Right lobe of liver (tissue), 6 donors: ENCODE measurements at regions not wholly inside any gene's neighbourhood (a gene's known extent, or its start where the extent isn't known, plus 50 kb on each side); places are given as distances from the start of the nearest gene placed in this dataset.

Experiments
- ATAC-seq, 4 donors: fragments of 200-7000 bp; cut with Tn5 transposase; one replicate each; pipeline ENCODE4 v1.9.1; 2020; ENCODE audit warnings: mild to moderate bottlenecking in 4 of 4, moderate library complexity in 4 of 4
- DNase-seq, 3 donors: peaks; one replicate each; pipeline ENCODE4 v3.0.0-alpha.2; 2020
- H3K27ac ChIP-seq, 3 donors: fragments of 200-600 bp; one replicate each; pipeline ENCODE4 v1.8.0; 2022
- H3K27me3 ChIP-seq, 2 donors: fragments of 200-600 bp; one replicate each; pipeline ENCODE4 v1.8.0; 2022
- H3K36me3 ChIP-seq, 4 donors: fragments of 200-600 bp; sonication (generic) in 1 of 4; one replicate each; pipeline versions ENCODE4 v1.5.1 to v1.8.0; 2017 to 2022; ENCODE audit warnings: control low read depth in 1 of 4
- H3K4me1 ChIP-seq, 4 donors: fragments of 200-600 bp; sonication (generic) in 1 of 4; one replicate each; pipeline versions ENCODE4 v1.5.1 to v1.8.0; 2017 to 2022; ENCODE audit warnings: control low read depth in 1 of 4
- H3K4me3 ChIP-seq, 3 donors: fragments of 200-600 bp; one replicate each; pipeline ENCODE4 v1.8.0; 2022
- H3K9me3 ChIP-seq, 4 donors: fragments of 200-600 bp; sonication (generic) in 1 of 4; one replicate each; pipeline versions ENCODE4 v1.5.1 to v1.8.0; 2017 to 2022; ENCODE audit warnings: control low read depth in 1 of 4
- POLR2A ChIP-seq: fragments of 450-650 bp; IDR thresholded peaks from one replicate; pipeline ENCODE4 v1.6.1; 2017; ENCODE audit warnings: antibody characterized with exemption, mild to moderate bottlenecking
- WGBS: methylation state at CpG from one replicate; pipeline ENCODE4 v1.1.6; 2018; ENCODE audit warnings: low coverage, low lambda C conversion rate; ENCODE audit not compliant: insufficient coverage; ENCODE audit errors: missing lambda C conversion rate; 5-methylcytosine and 5-hydroxymethylcytosine counted together
- intact Hi-C, 2 donors: fragments of 100-400 bp; cut with DNase I; formaldehyde crosslinking; loops; one replicate each; pipeline versions ENCODE4 v1.11.2 to v1.14.1; 2022
- TF ChIP-seq, protein P1 (sequence below), 4 donors: fragments of 200-600 bp in 3 of 4; fragments of 450-650 bp in 1 of 4; IDR thresholded peaks; one replicate each; pipeline versions ENCODE4 v1.5.1 to v1.8.0; 2016 to 2022; ENCODE audit warnings: antibody characterized with exemption in 4 of 4, mild to moderate bottlenecking in 2 of 4
- donor health status: DM: no; HTN: yes; CAD: no.
- donor health status: DM: no; HTN: no; CAD: no.
- donor health status: DM: no; HTN: no; CAD: no.
- donor health status: DM: no; HTN: yes; CAD: no.
- donor health status: DM: no; HTN: yes; CAD: no.

DNA sequence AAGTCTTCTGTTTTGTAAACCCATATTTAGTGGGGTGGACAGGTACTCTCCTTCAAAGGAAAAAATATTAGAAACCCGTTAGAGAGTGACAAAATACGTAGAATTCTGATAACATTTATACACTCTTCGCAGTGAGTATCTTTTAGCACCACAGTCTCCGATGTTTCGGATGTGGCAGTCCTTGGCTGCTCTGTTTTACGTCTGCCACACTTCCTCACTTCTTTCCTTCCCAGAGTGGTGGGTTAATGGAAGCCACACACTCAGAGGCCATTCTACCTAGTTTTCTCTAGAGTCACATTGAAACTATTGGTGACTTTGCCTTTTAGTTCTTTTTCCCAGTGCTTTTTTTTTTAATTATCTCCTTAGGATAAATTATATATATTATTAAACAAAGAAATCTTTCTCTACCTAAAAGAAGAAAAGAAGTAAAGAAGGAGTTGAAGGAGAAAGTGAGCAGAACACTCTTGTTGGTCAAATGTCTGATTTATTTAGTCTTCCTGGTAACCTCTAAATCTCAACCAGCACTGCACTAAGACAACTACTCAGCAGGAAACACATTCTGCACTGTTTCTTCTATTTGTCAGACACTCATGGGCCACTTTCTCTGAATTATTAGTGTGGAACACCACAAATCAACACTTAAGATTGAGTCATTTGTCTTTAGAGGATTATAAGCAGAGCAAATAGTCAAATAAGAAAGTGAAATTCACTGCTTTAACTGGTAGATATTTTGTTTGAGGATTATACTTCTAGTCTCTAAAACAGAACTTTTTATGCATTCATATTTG is 451.3 kb upstream of the TMEFF2 start:
- no peak overlapping the region for H3K27ac ChIP-seq
- ATAC-seq (no peak), DNase-seq (no peak)
- no peaks in the 10 kb centered on the region for H3K27me3 ChIP-seq
- TF ChIP-seq, protein P1, sequence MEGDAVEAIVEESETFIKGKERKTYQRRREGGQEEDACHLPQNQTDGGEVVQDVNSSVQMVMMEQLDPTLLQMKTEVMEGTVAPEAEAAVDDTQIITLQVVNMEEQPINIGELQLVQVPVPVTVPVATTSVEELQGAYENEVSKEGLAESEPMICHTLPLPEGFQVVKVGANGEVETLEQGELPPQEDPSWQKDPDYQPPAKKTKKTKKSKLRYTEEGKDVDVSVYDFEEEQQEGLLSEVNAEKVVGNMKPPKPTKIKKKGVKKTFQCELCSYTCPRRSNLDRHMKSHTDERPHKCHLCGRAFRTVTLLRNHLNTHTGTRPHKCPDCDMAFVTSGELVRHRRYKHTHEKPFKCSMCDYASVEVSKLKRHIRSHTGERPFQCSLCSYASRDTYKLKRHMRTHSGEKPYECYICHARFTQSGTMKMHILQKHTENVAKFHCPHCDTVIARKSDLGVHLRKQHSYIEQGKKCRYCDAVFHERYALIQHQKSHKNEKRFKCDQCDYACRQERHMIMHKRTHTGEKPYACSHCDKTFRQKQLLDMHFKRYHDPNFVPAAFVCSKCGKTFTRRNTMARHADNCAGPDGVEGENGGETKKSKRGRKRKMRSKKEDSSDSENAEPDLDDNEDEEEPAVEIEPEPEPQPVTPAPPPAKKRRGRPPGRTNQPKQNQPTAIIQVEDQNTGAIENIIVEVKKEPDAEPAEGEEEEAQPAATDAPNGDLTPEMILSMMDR (IDR thresholded peaks at IDR 0.05), result no peak
- no peak for TF ChIP-seq POLR2A
- no peaks in the 10 kb centered on the region for H3K4me1 ChIP-seq
- WGBS, result 56% methylated on average over 6 of the region's 6 CpGs
- H3K4me3 ChIP-seq, result no peak overlapping the region
- intact Hi-C loops, result no loop called here
- no peaks in the 10 kb centered on the region for H3K36me3 ChIP-seq
- no peaks in the 10 kb centered on the region for H3K9me3 ChIP-seq

DNA sequence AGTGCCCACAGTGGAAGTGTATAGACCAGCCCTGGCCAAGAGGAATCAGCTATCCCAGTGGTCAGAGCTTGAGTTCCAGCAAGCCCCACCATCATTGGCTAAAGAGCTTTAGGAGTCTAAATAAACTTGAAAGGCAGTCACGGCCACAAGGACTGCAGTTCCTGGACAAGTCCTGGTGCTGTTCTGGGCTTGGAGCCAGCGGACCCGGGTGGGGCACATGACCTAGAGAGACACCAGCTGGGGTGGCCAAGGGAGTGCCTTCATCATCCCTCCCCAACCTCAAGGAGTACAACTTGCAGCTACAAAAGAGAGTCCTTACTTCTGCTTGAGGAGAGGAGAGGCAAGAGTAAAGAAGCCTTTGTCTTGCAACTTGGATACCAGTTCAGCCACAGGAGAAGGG is 439.8 kb upstream of the TMEFF2 start:
- H3K4me1 ChIP-seq, result no peaks in the 10 kb centered on the region
- no peak overlapping the region for H3K4me3 ChIP-seq
- no CpG with 5 or more reads among the region's 3 CpGs for WGBS
- intact Hi-C loops, result no loop called here
- TF ChIP-seq, protein P1 (IDR thresholded peaks at IDR 0.05), result no peak
- TF ChIP-seq POLR2A, result no peak
- ATAC-seq (no peak), DNase-seq (no peak)
- no peaks in the 10 kb centered on the region for H3K36me3 ChIP-seq
- no peaks in the 10 kb centered on the region for H3K27me3 ChIP-seq
- H3K27ac ChIP-seq, result no peak overlapping the region
- no peaks in the 10 kb centered on the region for H3K9me3 ChIP-seq

DNA sequence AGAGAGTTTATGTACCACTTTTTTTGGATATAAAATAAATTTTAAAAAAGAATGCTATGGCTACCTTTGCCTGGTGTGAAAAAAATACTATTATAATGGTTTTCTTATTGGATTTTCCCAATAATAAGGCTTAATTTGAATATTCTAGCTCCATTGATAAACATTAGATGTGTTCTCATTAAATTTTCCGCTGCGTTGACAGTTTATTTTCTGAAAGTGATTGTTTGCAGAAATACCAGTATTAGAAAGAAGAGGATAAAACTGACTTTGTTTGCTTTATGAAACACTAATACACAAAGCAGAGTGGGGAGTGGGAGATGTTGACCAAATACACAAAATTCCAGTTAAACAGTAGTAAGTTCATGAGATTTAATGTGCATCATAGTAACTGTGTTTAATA is 433.3 kb upstream of the TMEFF2 start:
- 63% methylated on average over 2 of the region's 2 CpGs for WGBS
- Histone ChIP-seq H3K4me3 (no peak overlapping the region), H3K4me1 (no peaks in the 10 kb centered on the region), H3K27ac (no peak overlapping the region), H3K9me3 (no peaks in the 10 kb centered on the region), H3K27me3 (no peaks in the 10 kb centered on the region), H3K36me3 (no peaks in the 10 kb centered on the region)
- intact Hi-C loops, result no loop called here
- DNase-seq (no peak), ATAC-seq (no peak)
- TF ChIP-seq, protein P1 (IDR thresholded peaks at IDR 0.05), result no peak
- TF ChIP-seq POLR2A, result no peak

DNA sequence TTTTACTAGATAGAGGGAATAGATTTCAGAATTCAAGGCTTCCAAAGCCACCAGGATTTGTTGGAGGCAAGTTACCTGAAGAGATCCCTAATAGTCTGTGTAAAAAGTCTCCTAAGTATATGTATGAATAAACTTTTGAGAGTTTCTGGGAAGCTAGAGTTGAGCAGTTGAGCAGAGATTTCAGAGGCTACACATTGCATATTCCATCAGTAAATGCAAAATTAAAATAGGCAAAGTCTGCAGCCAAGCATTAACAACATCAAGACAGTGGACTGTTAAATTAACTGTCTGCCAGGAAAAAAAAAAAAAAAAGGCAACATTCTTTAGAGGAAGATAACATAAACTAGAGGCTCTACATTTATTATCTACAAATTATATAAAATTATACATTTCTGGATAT is 420.4 kb upstream of the TMEFF2 start:
- intact Hi-C loops, result no loop called here
- Histone ChIP-seq H3K4me3 (no peak overlapping the region), H3K9me3 (peaks cover 0 to 3% (median 0%) of the 10 kb centered on the region in 4 donors), H3K4me1 (no peaks in the 10 kb centered on the region), H3K27me3 (no peaks in the 10 kb centered on the region), H3K36me3 (no peaks in the 10 kb centered on the region), H3K27ac (no peak overlapping the region)
- ATAC-seq, result no peak
- no peak for DNase-seq
- no peak for TF ChIP-seq POLR2A
- TF ChIP-seq, protein P1 (IDR thresholded peaks at IDR 0.05), result no peak
